ENCODE measurements at regions not wholly inside any gene's neighbourhood (a gene's known extent, or its start where the extent isn't known, plus 50 kb on each side); places are given as distances from the start of the nearest gene placed in this dataset.
"Not testable (repeated sequence)": the region's sequence is repeated elsewhere in the genome, so short reads cannot be mapped to it uniquely, and the experiment has no call there.

DNA sequence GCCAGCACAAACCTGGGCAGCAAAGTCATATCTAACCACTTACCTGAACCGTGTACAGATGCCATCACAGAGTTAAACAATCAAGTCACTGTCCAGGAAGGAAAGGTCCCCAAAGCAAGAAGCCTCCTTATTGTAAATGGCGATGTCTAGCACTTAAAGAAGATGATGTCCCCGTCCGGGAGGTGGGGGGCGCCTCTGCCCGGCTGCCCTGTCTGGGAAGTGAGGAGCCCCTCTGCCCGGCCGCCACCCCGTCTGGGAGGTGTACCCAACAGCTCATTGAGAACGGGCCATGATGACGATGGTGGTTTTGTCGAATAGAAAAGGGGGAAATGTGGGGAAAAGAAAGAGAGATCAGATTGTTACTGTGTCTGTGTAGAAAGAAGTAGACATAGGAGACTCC is 231.9 kb downstream of the SLITRK2 start:
- H3K27ac ChIP-seq; ATAC-seq (replicated peaks in 6 of 8); H3K4me3 ChIP-seq; in situ Hi-C loops (cut with MboI; ENCODE audit: low pct_unique_long_range_greater_than_20kb in 2 of 9, low sequenced_read_pairs in 9 of 9, unreplicated experiment in 9 of 9); H3K4me1 ChIP-seq (replicated peaks in 1 of 2): not testable (repeated sequence)
- WGBS, 10 experiments = 40% methylated on average over 1 of the region's 12 CpGs; no CpG with 5 or more reads in 9 of the 10 experiments

DNA sequence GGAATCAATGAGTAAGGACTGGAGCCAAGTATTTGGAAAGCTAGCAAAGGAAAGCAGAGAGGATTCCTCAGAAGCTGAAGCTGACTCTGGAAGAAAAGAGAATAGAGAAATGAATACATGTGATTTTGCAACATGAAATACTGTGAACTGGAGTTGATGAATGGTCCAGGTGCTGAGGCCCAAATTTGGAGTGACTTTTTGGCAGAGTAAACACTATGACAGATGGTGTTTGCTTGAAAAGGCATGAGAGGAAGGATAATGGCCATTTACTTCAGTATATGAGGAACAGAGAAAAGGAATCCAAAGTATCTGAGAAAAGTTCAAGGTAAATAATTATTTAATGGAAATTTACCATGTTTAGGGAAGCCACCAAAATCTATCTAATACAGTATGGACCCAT is 236.7 kb downstream of the SLITRK2 start:
- Histone ChIP-seq H3K27ac (no peak overlapping the region), H3K4me1 (replicated peaks in 1 of 2) (peaks cover 0 to 4% of the 10 kb centered on the region in 2 donors), H3K4me3 (no peak overlapping the region)
- in situ Hi-C loops (cut with MboI; ENCODE audit: low pct_unique_long_range_greater_than_20kb in 2 of 9, low sequenced_read_pairs in 9 of 9, unreplicated experiment in 9 of 9) = no loop called here
- no peak for ATAC-seq (replicated peaks in 6 of 8)

DNA sequence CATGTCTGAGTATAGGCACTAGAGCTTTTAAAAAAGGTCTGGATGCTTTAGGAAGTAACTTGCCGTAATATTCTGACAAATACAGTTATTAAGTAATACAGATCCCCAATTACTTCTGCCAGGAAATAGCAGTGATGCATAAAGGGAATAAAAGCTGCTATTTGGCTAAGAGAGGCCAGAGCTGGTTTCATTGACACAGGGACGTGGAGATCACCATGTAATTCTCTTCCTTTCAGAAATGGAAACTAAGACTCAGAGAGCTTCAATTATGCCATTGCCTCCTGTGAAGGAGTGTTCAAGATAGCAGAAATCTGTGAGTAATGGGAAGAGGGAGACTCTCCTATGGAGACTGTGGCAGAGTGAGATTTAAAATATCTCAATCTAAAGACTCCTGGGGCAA is 238.1 kb downstream of the SLITRK2 start:
- in situ Hi-C loops (cut with MboI; ENCODE audit: low pct_unique_long_range_greater_than_20kb in 2 of 9, low sequenced_read_pairs in 9 of 9, unreplicated experiment in 9 of 9) = no loop called here
- peaks cover 0 to 4% of the 10 kb centered on the region in 2 donors for H3K4me1 ChIP-seq (replicated peaks in 1 of 2)
- no peak overlapping the region for H3K27ac ChIP-seq
- H3K4me3 ChIP-seq = no peak overlapping the region
- ATAC-seq (replicated peaks in 6 of 8) = peak in 1 of 8 experiments; percentile 22
- 0 to 58% (median 40%) methylated on average over 1 to 2 of the region's 2 CpGs; no CpG with 5 or more reads in 7 of the 10 experiments for WGBS, 10 experiments

DNA sequence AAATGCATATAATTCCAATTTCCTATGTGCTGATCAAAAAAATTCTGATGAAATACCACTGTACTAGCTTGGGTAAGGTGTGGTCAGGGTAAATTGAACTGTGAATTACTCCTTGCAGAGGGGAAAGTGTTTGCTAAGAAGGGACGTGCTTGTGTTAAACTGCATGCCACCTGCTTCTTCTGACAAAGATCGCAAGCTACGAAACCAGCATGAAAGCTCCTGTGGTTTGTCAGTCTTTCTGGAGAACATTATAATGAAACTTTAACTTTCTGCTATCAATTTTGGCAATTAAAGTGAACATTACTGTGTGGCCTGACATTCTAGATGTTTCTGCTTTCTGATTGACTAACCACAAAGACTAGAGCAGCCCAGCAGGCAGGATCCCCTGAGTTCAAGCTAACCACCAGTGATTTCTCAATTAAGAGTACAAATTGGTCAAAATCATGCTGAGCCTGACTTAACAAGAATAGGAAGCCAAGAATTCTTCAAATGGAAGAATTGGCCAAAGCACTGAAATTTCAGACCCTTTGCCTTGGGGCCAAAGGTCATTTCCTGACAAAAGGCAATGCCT is 239.0 kb downstream of the SLITRK2 start:
- H3K4me1 ChIP-seq (replicated peaks in 1 of 2) = peaks cover 0 to 4% of the 10 kb centered on the region in 2 donors
- in situ Hi-C loops (cut with MboI; ENCODE audit: low pct_unique_long_range_greater_than_20kb in 2 of 9, low sequenced_read_pairs in 9 of 9, unreplicated experiment in 9 of 9) = no loop called here
- no peak for ATAC-seq (replicated peaks in 6 of 8)
- H3K4me3 ChIP-seq = no peak overlapping the region
- H3K27ac ChIP-seq = no peak overlapping the region
- WGBS, 10 experiments = 0 to 86% (median 57%) methylated on average over 1 to 3 of the region's 3 CpGs; no CpG with 5 or more reads in 7 of the 10 experiments

DNA sequence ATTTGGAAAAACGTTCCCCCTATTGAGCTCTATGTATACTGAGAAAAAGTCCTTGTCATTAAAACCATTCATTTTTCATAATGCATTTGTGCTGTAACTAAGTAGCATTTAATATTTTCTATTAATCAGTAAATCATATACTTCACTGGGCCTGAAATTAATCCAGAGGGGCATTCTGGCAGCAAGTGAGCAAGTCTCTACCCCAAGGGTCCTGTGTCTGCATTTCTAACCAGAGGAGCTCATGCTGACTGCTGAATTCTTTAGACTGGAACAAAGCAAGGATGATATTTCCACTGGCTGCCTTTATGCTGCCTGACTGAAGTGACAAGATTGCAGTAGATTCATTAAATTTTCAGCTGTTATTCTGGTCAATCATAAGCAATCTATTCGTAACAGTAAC is 246.5 kb downstream of the SLITRK2 start:
- no peak overlapping the region for H3K27ac ChIP-seq
- H3K4me1 ChIP-seq (replicated peaks in 1 of 2) = peaks cover 0 to 6% of the 10 kb centered on the region in 2 donors
- in situ Hi-C loops (cut with MboI; ENCODE audit: low pct_unique_long_range_greater_than_20kb in 2 of 9, low sequenced_read_pairs in 9 of 9, unreplicated experiment in 9 of 9) = no loop called here
- WGBS, 10 experiments = 0 to 13% (median 4%) methylated on average over 1 of the region's 2 CpGs; no CpG with 5 or more reads in 6 of the 10 experiments
- H3K4me3 ChIP-seq = no peak overlapping the region
- peak in 2 of 8 experiments; percentile 34 to 35 for ATAC-seq (replicated peaks in 6 of 8)

DNA sequence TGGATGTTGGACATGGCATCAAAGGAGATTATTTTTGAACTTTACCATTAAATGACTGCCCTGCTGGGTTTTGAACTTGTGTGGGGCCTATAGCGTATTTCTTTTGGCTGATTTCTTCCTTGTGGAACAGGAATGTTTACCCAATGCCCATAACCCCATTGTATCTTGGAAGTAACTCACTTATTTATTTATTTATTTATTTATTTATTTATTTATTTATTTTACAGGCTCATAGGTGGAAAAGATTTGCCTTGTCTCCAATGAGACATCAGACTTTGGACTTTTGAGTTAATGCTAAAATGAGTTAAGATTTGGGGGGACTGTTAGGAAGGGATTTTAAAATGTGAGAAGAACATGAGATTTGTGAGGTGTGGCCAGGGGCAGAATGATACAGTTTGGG is 273.1 kb downstream of the SLITRK2 start:
- in situ Hi-C loops (cut with MboI; ENCODE audit: low pct_unique_long_range_greater_than_20kb in 2 of 9, low sequenced_read_pairs in 9 of 9, unreplicated experiment in 9 of 9) = no loop called here
- Histone ChIP-seq H3K27ac (no peak overlapping the region), H3K4me1 (replicated peaks in 1 of 2) (no peaks in the 10 kb centered on the region), H3K4me3 (no peak overlapping the region)
- WGBS, 10 experiments = 44 to 100% (median 71%) methylated on average over 1 of the region's 1 CpG; no CpG with 5 or more reads in 7 of the 10 experiments
- ATAC-seq (replicated peaks in 6 of 8) = no peak

GRCh38 chrX:146109362-146109761 is 291.7 kb downstream of the SLITRK2 start:
- WGBS, 10 experiments = 0 to 100% (median 76%) methylated on average over 1 to 4 of the region's 4 CpGs; no CpG with 5 or more reads in 5 of the 10 experiments
- ATAC-seq (replicated peaks in 6 of 8) = no peak
- in situ Hi-C loops (cut with MboI; ENCODE audit: low pct_unique_long_range_greater_than_20kb in 2 of 9, low sequenced_read_pairs in 9 of 9, unreplicated experiment in 9 of 9) = no loop called here
- Histone ChIP-seq H3K27ac (no peak overlapping the region), H3K4me3 (no peak overlapping the region), H3K4me1 (replicated peaks in 1 of 2) (no peaks in the 10 kb centered on the region)

GRCh38 chrX:146119074-146119473 is 301.4 kb downstream of the SLITRK2 start:
- in situ Hi-C loops (cut with MboI; ENCODE audit: low pct_unique_long_range_greater_than_20kb in 2 of 9, low sequenced_read_pairs in 9 of 9, unreplicated experiment in 9 of 9); H3K4me3 ChIP-seq; H3K4me1 ChIP-seq (replicated peaks in 1 of 2); H3K27ac ChIP-seq; ATAC-seq (replicated peaks in 6 of 8): not testable (repeated sequence)
- 28% methylated on average over 2 of the region's 5 CpGs; no CpG with 5 or more reads in 9 of the 10 experiments for WGBS, 10 experiments

GRCh38 chrX:146127617-146128016 is 310.0 kb downstream of the SLITRK2 start:
- in situ Hi-C loops (cut with MboI; ENCODE audit: low pct_unique_long_range_greater_than_20kb in 2 of 9, low sequenced_read_pairs in 9 of 9, unreplicated experiment in 9 of 9) = no loop called here
- WGBS, 10 experiments = 0 to 100% (median 43%) methylated on average over 1 of the region's 1 CpG; no CpG with 5 or more reads in 5 of the 10 experiments
- no peaks in the 10 kb centered on the region for H3K4me1 ChIP-seq (replicated peaks in 1 of 2)
- ATAC-seq (replicated peaks in 6 of 8) = no peak
- no peak overlapping the region for H3K4me3 ChIP-seq
- no peak overlapping the region for H3K27ac ChIP-seq

- ATAC-seq (replicated peaks in 6 of 8) = no peak
- Histone ChIP-seq H3K4me3 (no peak overlapping the region), H3K27ac (no peak overlapping the region), H3K4me1 (replicated peaks in 1 of 2) (no peaks in the 10 kb centered on the region)
- in situ Hi-C loops (cut with MboI; ENCODE audit: low pct_unique_long_range_greater_than_20kb in 2 of 9, low sequenced_read_pairs in 9 of 9, unreplicated experiment in 9 of 9) = no loop called here
- WGBS, 10 experiments = 36% methylated on average over 3 of the region's 4 CpGs; no CpG with 5 or more reads in 9 of the 10 experiments
Measured at GRCh38 chrX:146141221-146141620, 323.6 kb downstream of the SLITRK2 start.

GRCh38 chrX:146144039-146144438 is 326.4 kb downstream of the SLITRK2 start:
- in situ Hi-C loops (cut with MboI; ENCODE audit: low pct_unique_long_range_greater_than_20kb in 2 of 9, low sequenced_read_pairs in 9 of 9, unreplicated experiment in 9 of 9) = no loop called here
- Histone ChIP-seq H3K27ac (no peak overlapping the region), H3K4me1 (replicated peaks in 1 of 2) (no peaks in the 10 kb centered on the region), H3K4me3 (no peak overlapping the region)
- no peak for ATAC-seq (replicated peaks in 6 of 8)
- 0 to 33% methylated on average over 2 to 5 of the region's 5 CpGs; no CpG with 5 or more reads in 8 of the 10 experiments for WGBS, 10 experiments

DNA sequence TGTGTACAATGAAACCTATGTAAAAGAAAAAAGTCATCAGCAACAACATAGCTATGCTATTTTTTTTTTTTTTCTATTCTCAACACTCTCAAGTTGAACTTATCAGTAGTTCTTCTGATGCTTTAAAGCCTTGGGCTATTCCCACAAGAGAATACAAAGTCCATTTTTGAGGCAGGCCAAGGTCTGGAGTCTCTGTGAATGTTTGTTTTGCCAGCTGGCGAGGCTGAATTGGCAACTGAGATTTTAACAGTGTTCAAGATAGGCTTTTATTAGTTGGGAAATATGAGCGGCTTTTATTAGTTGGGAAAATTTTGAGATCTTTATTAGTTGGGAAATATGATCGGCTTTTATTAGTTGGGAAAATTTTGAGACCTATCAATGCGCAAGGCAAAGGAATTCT is 336.6 kb downstream of the SLITRK2 start:
- Histone ChIP-seq H3K27ac (no peak overlapping the region), H3K4me1 (replicated peaks in 1 of 2) (no peaks in the 10 kb centered on the region), H3K4me3 (no peak overlapping the region)
- in situ Hi-C loops (cut with MboI; ENCODE audit: low pct_unique_long_range_greater_than_20kb in 2 of 9, low sequenced_read_pairs in 9 of 9, unreplicated experiment in 9 of 9) = no loop called here
- ATAC-seq (replicated peaks in 6 of 8) = no peak
- WGBS, 10 experiments = 37 to 100% (median 78%) methylated on average over 1 to 3 of the region's 4 CpGs; no CpG with 5 or more reads in 4 of the 10 experiments

GRCh38 chrX:146160443-146161203 is 343.0 kb downstream of the SLITRK2 start:
- ATAC-seq (replicated peaks in 6 of 8) = peak in 5 of 8 experiments; percentile 69 to 93 (median 77)
- in situ Hi-C loops (cut with MboI; ENCODE audit: low pct_unique_long_range_greater_than_20kb in 2 of 9, low sequenced_read_pairs in 9 of 9, unreplicated experiment in 9 of 9) = no loop called here

DNA sequence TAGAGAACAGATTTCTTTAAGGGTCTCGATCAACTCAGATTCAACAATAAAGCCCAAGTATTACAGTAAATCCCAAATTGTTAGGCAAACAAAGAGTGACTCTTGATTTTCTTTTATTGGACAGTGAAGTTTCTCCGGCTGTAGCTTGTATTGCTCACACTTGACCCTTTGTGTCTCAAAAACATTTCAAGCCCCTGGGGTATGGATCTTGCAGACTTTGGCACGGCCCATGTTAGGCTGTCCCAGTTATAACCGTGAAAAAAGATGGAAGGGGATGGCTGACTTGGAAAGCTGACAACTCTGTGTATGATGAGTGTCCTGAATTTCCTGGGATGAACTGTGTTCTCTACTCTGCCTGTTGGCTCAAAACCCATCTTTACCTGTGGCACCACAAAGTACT is 356.1 kb downstream of the SLITRK2 start:
- 0 to 75% (median 37%) methylated on average over 1 to 4 of the region's 4 CpGs; no CpG with 5 or more reads in 6 of the 10 experiments for whole genome bisulfite sequencing, 10 experiments
- Histone ChIP-seq H3K27ac (no peak overlapping the region), H3K4me3 (no peak overlapping the region), H3K4me1 (replicated peaks in 1 of 2) (no peaks in the 10 kb centered on the region)
- peak in 1 of 8 experiments; percentile 38 for ATAC-seq (replicated peaks in 6 of 8)
- in situ Hi-C loops (cut with MboI; ENCODE audit: low pct_unique_long_range_greater_than_20kb in 2 of 9, low sequenced_read_pairs in 9 of 9, unreplicated experiment in 9 of 9) = no loop called here

More at GRCh38 chrX:146160443-146161203, 343.0 kb downstream of the SLITRK2 start:
- H3K27ac ChIP-seq = no peak overlapping the region
- peaks cover 0 to 4% of the 10 kb centered on the region in 2 donors for H3K4me1 ChIP-seq (replicated peaks in 1 of 2)
- no peak overlapping the region for H3K4me3 ChIP-seq

Data from motor neuron (in vitro differentiated cells).